ENCODE measurements at regions not wholly inside any gene's neighbourhood (a gene's known extent, or its start where the extent isn't known, plus 50 kb on each side); places are given as distances from the start of the nearest gene placed in this dataset.

GRCh38 chr6:139833592-139833991, 459.1 kb upstream of the CITED2 start:
- no peak for TF ChIP-seq POLR2A (IDR thresholded peaks at IDR 0.05)
- TF ChIP-seq CTCF (IDR thresholded peaks at IDR 0.05), result no peak
- H3K9me3 ChIP-seq, result no peaks in the 10 kb centered on the region

GRCh38 chr6:139832493-139833305, 458.3 kb upstream of the CITED2 start:
- H3K27ac ChIP-seq, result no peak overlapping the region
- no peak for DNase-seq
- TF ChIP-seq CTCF (IDR thresholded peaks at IDR 0.05) (no peak), POLR2A (IDR thresholded peaks at IDR 0.05) (no peak)
- no peaks in the 10 kb centered on the region for H3K9me3 ChIP-seq
- H3K4me1 ChIP-seq, result no peaks in the 10 kb centered on the region
- no peaks in the 10 kb centered on the region for H3K36me3 ChIP-seq
- no peaks in the 10 kb centered on the region for H3K27me3 ChIP-seq
- no peak overlapping the region for H3K4me3 ChIP-seq

More at GRCh38 chr6:139833592-139833991, 459.1 kb upstream of the CITED2 start:
- Histone ChIP-seq H3K4me3 (no peak overlapping the region), H3K27me3 (no peaks in the 10 kb centered on the region), H3K27ac (no peak overlapping the region), H3K4me1 (no peaks in the 10 kb centered on the region), H3K36me3 (no peaks in the 10 kb centered on the region)
- DNase-seq, result no peak

GRCh38 chr6:139829576-139829975, 455.1 kb upstream of the CITED2 start:
- Histone ChIP-seq H3K27me3 (no peaks in the 10 kb centered on the region), H3K36me3 (no peaks in the 10 kb centered on the region), H3K27ac (no peak overlapping the region), H3K9me3 (no peaks in the 10 kb centered on the region), H3K4me3 (no peak overlapping the region), H3K4me1 (no peaks in the 10 kb centered on the region)
- TF ChIP-seq POLR2A (IDR thresholded peaks at IDR 0.05) (no peak), CTCF (IDR thresholded peaks at IDR 0.05) (no peak)
- DNase-seq, result no peak

- Histone ChIP-seq H3K9me3 (no peaks in the 10 kb centered on the region), H3K36me3 (no peaks in the 10 kb centered on the region), H3K4me1 (no peaks in the 10 kb centered on the region), H3K27me3 (no peaks in the 10 kb centered on the region), H3K27ac (no peak overlapping the region), H3K4me3 (no peak overlapping the region)
- TF ChIP-seq POLR2A (IDR thresholded peaks at IDR 0.05), result no peak
- no peak for TF ChIP-seq CTCF (IDR thresholded peaks at IDR 0.05)
- no peak for DNase-seq
These were observed 454.5 kb upstream of the CITED2 start for GRCh38 chr6:139828751-139829519.

- DNase-seq, result no peak
- TF ChIP-seq POLR2A (IDR thresholded peaks at IDR 0.05) (no peak), CTCF (IDR thresholded peaks at IDR 0.05) (no peak)
- H3K27ac ChIP-seq, result no peak overlapping the region
- no peaks in the 10 kb centered on the region for H3K4me1 ChIP-seq
- no peaks in the 10 kb centered on the region for H3K27me3 ChIP-seq
- no peaks in the 10 kb centered on the region for H3K9me3 ChIP-seq
- H3K4me3 ChIP-seq, result no peak overlapping the region
- H3K36me3 ChIP-seq, result no peaks in the 10 kb centered on the region
These were observed 451.5 kb upstream of the CITED2 start for GRCh38 chr6:139825935-139826374.

Data from Peyer's patch (tissue), 4 donors.